NCI-H446 (cell line): ENCODE measurements at regions not wholly inside any gene's neighbourhood (a gene's known extent, or its start where the extent isn't known, plus 50 kb on each side); places are given as distances from the start of the nearest gene placed in this dataset.
A peak's percentile ranks its signal among the peaks of the same experiment; 100 is the strongest.
"Not testable (repeated sequence)": the region's sequence is repeated elsewhere in the genome, so short reads cannot be mapped to it uniquely, and the experiment has no call there.

Experiments used
- DNase-seq, 2 experiments: peaks; one replicate each; lab custom pipeline; 2025; lab: John Stamatoyannopoulos, UW

- DNase-seq: no peak
Measured at GRCh38 chrX:55142206-55142918, 53.5 kb downstream of the PAGE2 start.

DNA sequence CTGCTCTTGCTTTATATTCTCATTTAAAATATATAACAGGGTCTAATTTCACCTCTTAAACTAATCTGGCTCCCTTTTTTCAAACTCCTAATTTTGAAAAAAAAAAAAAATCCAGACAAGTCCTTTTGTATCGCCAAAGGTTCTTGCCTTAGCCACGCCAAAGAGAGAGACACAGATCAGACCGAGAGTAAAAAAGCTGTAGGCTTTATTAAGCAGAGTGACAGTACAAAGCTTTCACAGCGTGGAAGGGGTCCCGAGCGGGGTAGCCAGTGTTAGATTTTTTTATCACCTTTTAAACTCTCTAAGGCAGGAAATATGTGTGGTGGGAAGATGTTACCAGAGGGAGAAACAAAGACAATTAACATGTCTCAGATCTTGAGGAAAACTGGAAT, 54.1 kb downstream of the PAGE2 start:
- no peak for DNase-seq

DNA sequence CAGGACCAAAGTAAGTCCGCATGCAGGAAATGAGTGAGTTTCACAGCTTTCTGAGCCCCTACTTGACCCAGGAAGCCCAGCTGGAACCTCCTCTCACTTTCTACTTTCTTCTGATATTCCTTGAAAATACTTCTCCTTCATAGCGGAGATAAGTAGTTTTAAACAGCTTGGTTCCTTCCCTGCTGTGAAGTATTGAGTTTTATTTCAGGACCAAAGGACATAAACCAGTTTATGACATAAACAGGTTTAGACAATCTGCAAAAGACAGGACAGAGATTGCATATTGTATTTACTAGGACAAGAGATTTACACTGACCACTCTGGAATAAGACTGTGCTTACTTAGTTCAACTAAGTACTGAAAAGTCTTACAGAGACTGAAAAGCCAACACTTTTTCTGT, 54.8 kb downstream of the PAGE2 start:
- DNase-seq: no peak

- no peak for DNase-seq
Measured at GRCh38 chrX:55144697-55145096, 55.9 kb downstream of the PAGE2 start.

GRCh38 chrX:55149242-55149641, 60.4 kb downstream of the PAGE2 start:
- no peak for DNase-seq

- DNase-seq: no peak
Measured at GRCh38 chrX:55151199-55151598, 62.4 kb downstream of the PAGE2 start.

DNA sequence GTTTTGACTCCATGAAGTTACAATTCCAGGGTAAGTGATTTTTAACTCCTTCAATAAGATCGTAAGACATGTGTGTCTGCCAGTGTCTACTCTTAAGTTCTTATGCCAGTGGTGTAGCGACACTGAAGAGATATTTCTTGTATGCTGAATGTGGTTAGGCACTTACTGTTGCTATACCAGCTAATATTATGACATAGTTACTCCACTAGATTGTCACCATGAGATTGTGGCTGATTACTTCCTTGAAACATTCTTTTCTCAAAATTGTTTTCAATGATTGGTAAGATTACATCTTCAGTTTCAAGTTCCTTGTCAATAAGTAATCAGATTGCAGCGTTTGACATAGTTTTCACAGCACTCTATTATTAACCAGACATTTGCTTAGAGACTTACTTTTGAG, 60.6 kb upstream of the PAGE5 start:
- DNase-seq: no peak

DNA sequence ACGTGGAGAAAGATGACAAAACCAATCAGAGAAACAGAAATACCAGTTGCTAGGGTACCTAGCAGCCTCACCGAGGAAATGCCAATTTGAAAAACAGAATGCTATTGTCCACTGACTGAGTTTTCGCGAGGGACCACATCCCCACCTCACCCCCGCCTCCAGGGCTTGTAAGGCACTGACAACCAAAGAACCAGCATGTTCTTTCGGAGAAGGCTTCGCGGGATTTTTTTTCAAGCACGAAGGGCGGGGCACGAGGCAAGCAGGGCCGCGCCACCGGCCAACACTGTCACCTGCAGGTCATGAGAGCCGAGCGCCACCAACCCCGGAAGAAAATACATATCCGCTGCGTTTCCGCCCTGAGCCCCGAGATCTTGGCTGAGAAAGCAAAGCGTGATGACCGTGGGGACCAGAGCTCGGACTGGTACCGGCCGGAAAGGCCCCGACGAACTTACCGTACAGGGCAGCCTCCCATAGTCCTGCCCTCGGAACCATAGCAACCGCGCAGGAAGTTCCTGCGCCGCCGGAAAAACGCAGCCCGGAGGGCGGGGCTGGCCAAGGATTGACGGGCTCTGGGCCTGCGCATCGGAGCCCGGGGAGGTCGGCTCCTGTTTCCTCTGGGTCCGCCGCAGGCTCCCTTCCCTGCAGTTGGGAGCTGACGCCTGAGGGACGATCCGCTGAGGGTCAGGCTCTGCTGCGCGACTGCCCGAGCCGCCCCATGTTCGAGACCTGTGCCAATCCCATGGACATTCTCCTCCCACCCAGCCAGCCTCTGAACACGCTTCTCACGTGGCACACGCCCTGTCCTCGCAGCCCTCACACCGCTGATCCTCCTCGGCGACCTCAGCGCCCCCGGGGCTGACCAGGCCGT, 59.2 kb upstream of the PAGE5 start:
- peak; percentile 76 to 92 for DNase-seq

DNA sequence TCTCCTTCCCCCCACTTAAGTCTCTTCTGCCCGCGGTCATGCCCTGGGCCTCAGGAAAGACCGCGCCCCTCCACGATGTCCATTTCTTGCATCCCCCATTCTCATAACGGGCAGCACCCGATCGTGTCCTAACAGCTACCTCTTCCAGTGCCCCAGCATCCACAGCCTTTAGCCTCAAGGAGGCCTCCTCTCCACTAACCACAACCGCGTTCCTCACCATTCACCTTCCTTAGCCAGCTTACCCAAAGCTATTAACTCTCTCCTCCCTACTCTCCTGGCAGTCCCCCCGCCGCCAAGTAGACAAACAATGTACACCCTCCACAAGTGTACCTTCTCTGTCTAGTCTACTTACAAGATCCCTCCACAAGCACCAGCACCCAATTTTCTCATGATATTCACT, 58.6 kb upstream of the PAGE5 start:
- peak in 1 of 2 experiments; percentile 0 for DNase-seq

GRCh38 chrX:55163171-55163570, 57.0 kb upstream of the PAGE5 start:
- no peak for DNase-seq

- DNase-seq: not testable (repeated sequence)
Measured at GRCh38 chrX:55165026-55165425, 55.1 kb upstream of the PAGE5 start.

GRCh38 chrX:55167124-55167803, 52.9 kb upstream of the PAGE5 start:
- no peak for DNase-seq

DNA sequence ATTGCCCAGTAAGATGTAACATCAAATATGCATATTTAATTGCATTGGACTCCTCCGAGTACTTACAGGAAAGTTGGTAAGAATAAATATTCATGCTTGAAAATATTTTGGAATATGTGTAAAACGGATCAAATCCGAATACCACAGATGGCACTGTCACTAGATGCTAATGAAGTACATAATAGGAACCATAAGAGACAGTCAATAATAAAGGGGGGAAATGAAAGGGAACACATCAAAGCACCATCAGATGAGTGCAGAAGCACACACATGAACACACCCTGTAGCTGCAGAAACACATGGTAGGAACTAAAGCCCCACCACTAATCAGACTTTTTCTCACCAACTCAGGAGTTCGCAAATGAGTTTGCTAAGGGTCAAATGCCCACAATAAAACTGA, 52.2 kb upstream of the PAGE5 start:
- no peak for DNase-seq

- no peak for DNase-seq
Measured at GRCh38 chrX:55169782-55170181, 50.4 kb upstream of the PAGE5 start.
